Frontal cortex (tissue), 3 donors: ENCODE measurements at regions not wholly inside any gene's neighbourhood (a gene's known extent, or its start where the extent isn't known, plus 50 kb on each side); places are given as distances from the start of the nearest gene placed in this dataset.

Experiments used
- DNase-seq, 2 donors: peaks; one replicate each; pipeline ENCODE4 v3.0.0; 2012; ENCODE audit warnings: low spot score in 2 of 2
- FAIRE-seq: peaks from 2 replicates; lab custom pipeline; 2012; peaks lifted over from hg19 to GRCh38; lab: Jason Lieb, UNC
- donor health status: control.
- donor health status: control.
- donor health status: control.

GRCh38 chr10:4067531-4067930 is 282.5 kb upstream of the KLF6 start:
- FAIRE-seq (no peak), DNase-seq (no peak)

- FAIRE-seq (no peak), DNase-seq (no peak)
These were observed 281.8 kb upstream of the KLF6 start for GRCh38 chr10:4066581-4067390.

- no peak for FAIRE-seq
- no peak for DNase-seq
These were observed 279.5 kb upstream of the KLF6 start for GRCh38 chr10:4064489-4064888.

- no peak for FAIRE-seq
- no peak for DNase-seq
These were observed 278.7 kb upstream of the KLF6 start for GRCh38 chr10:4063717-4064116.

- no peak for DNase-seq
- no peak for FAIRE-seq
These were observed 277.7 kb upstream of the KLF6 start for GRCh38 chr10:4062751-4063150.

- FAIRE-seq, result no peak
These were observed 277.1 kb upstream of the KLF6 start for GRCh38 chr10:4062072-4062471.

GRCh38 chr10:4061441-4061951 is 276.5 kb upstream of the KLF6 start:
- DNase-seq (no peak), FAIRE-seq (no peak)

More at GRCh38 chr10:4062072-4062471, 277.1 kb upstream of the KLF6 start:
- DNase-seq, result no peak

GRCh38 chr10:4059471-4060138 is 274.6 kb upstream of the KLF6 start:
- FAIRE-seq (no peak), DNase-seq (no peak)

GRCh38 chr10:4058514-4059029 is 273.6 kb upstream of the KLF6 start:
- FAIRE-seq, result no peak
- no peak for DNase-seq

GRCh38 chr10:4057725-4058513 is 272.9 kb upstream of the KLF6 start:
- no peak for FAIRE-seq
- DNase-seq, result no peak

GRCh38 chr10:4057021-4057420 is 272.0 kb upstream of the KLF6 start:
- FAIRE-seq, result no peak
- DNase-seq, result no peak

GRCh38 chr10:4054656-4055435 is 269.8 kb upstream of the KLF6 start:
- FAIRE-seq (no peak), DNase-seq (no peak)

GRCh38 chr10:4053940-4054339 is 268.9 kb upstream of the KLF6 start:
- FAIRE-seq, result no peak
- no peak for DNase-seq

- no peak for DNase-seq
- no peak for FAIRE-seq
These were observed 266.7 kb upstream of the KLF6 start for GRCh38 chr10:4051641-4052151.

- FAIRE-seq (no peak), DNase-seq (no peak)
These were observed 266.1 kb upstream of the KLF6 start for GRCh38 chr10:4051011-4051640.

- no peak for DNase-seq
- FAIRE-seq, result no peak
These were observed 265.1 kb upstream of the KLF6 start for GRCh38 chr10:4050061-4050460.

GRCh38 chr10:4049348-4049747 is 264.3 kb upstream of the KLF6 start:
- FAIRE-seq, result no peak

GRCh38 chr10:4048236-4048864 is 263.3 kb upstream of the KLF6 start:
- FAIRE-seq, result no peak

More at GRCh38 chr10:4049348-4049747, 264.3 kb upstream of the KLF6 start:
- no peak for DNase-seq

More at GRCh38 chr10:4048236-4048864, 263.3 kb upstream of the KLF6 start:
- no peak for DNase-seq
